Fibroblast of skin of left biceps (primary cell): ENCODE measurements at regions not wholly inside any gene's neighbourhood (a gene's known extent, or its start where the extent isn't known, plus 50 kb on each side); places are given as distances from the start of the nearest gene placed in this dataset.
"Not testable (repeated sequence)": the region's sequence is repeated elsewhere in the genome, so short reads cannot be mapped to it uniquely, and the experiment has no call there.

Experiments used
- DNase-seq, 2 experiments: peaks; one replicate each; pipeline ENCODE4 v3.0.0-alpha.2; 2013; ENCODE audit warnings: low read depth in 2 of 2

- DNase-seq: no peak
Observed at GRCh38 chr6:16040628-16040974, 88.3 kb upstream of the MYLIP start.

- DNase-seq: not testable (repeated sequence)
Observed at GRCh38 chr6:16039892-16040627, 88.8 kb upstream of the MYLIP start.

- DNase-seq: no peak
Observed at GRCh38 chr6:16038938-16039337, 89.9 kb upstream of the MYLIP start.

DNA sequence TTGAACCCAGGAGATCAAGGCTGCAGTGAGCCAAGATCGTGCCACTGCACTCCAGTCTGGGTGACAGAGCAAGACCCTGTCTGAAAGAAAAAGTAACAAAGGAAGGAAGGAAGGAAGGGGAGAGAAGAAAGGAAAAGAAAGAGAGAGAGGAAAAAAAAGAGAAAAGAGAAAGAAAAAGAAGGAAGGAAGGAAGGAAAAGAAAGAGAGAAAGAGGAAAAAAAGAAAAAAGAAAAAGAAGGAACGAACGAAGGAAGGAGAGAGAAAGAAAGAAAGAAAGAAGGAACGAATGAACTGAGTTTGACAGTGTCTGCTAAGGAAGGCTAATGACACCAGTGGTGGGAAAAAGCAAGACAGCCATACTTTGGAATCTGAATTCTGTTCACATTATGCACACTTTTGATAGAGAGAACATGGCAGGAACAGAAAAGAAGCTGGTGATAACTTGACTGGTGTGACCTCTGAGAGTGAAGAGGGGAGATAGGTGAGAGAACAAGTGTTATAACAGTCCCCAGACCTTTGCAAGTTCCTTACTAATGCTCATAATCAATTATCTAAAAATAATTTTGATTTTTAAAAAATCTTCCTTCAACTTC lies 93.3 kb upstream of the MYLIP start:
- no peak for DNase-seq

GRCh38 chr6:16033214-16033613 lies 95.7 kb upstream of the MYLIP start:
- DNase-seq: no peak

DNA sequence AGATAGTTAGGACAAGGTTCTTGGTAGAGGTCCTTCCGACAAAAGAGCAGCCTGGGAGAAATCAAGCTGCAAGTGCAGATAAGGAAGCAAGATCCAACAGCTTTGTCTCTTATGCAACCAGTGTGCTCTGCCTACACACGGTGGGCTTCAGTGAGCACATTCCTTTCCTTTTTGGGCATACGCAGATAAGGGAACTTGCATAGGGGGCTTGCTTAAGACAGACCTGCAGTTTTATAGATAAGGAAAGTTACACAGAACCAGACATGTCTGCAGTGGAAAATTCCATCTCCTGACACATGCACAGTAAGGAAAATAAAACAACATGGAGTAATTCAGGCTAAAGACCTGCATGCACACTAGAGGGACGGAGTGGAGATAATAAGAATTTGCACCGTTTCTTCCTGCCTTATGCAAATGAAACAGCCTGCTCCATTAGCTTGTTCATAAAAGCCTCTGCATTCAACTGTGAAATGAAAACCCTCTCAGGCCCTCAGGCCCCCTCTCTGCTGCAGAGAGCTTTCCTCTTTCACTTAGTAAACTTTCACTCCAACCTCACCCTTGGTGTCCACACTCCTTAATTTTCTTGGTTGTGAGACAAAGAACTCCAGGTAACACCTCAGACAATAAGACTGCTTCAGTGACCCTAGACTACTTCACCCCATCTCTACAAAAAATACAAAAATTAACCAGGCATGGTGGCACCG lies 97.5 kb upstream of the MYLIP start:
- no peak for DNase-seq

- DNase-seq: no peak
Observed at GRCh38 chr6:16028966-16029365, 99.9 kb upstream of the MYLIP start.

- DNase-seq: no peak
Observed at GRCh38 chr6:16020259-16020658, 108.6 kb upstream of the MYLIP start.

DNA sequence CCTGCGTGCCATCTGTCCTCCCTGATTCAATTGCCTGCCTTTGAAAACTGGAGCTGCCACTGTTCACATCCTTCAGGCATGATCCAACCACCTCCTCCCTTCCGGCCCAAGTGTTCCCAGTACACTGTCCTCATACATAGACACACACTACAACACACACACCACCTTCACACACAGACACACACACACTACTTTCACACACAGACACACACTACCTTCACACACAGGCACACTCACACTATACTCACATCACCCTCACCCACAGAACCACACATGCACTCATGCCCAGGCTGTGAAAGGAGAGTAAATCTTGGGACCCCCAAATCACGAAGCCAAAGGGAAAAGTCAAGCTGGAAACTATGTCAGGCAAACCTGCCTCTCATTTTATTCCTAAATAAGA lies 109.4 kb upstream of the MYLIP start:
- DNase-seq: no peak

- no peak for DNase-seq
Observed at GRCh38 chr6:16018626-16019025, 110.3 kb upstream of the MYLIP start.

GRCh38 chr6:16014325-16014724 lies 114.6 kb upstream of the MYLIP start:
- DNase-seq: not testable (repeated sequence)

- no peak for DNase-seq
Observed at GRCh38 chr6:16007146-16007545, 121.7 kb upstream of the MYLIP start.

DNA sequence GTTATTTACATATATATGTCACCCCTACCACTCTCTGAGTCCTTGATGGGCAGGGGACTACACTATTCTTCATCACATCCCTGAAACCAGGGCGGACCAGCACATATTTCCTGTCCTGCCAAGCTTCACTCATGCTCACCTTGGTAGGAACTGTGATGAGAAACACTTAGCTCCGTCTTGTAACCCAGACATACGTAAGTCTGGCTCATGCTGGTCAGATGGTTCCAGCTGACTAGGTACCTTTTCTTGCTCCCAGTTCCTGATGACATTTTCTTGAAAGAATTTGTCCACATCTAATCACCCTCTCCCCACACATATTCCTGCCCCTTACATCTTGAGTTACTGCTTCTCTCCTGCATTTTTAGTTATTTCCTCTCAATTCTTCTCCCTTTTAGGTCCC lies 122.2 kb upstream of the MYLIP start:
- no peak for DNase-seq

GRCh38 chr6:16004934-16005679 lies 123.8 kb upstream of the MYLIP start:
- DNase-seq: no peak

GRCh38 chr6:16003197-16003491 lies 125.7 kb upstream of the MYLIP start:
- no peak for DNase-seq

GRCh38 chr6:16002332-16003196 lies 126.3 kb upstream of the MYLIP start:
- no peak for DNase-seq

- DNase-seq: no peak
Observed at GRCh38 chr6:16001158-16001557, 127.7 kb upstream of the MYLIP start.

- no peak for DNase-seq
Observed at GRCh38 chr6:15999201-15999600, 129.7 kb upstream of the MYLIP start.

DNA sequence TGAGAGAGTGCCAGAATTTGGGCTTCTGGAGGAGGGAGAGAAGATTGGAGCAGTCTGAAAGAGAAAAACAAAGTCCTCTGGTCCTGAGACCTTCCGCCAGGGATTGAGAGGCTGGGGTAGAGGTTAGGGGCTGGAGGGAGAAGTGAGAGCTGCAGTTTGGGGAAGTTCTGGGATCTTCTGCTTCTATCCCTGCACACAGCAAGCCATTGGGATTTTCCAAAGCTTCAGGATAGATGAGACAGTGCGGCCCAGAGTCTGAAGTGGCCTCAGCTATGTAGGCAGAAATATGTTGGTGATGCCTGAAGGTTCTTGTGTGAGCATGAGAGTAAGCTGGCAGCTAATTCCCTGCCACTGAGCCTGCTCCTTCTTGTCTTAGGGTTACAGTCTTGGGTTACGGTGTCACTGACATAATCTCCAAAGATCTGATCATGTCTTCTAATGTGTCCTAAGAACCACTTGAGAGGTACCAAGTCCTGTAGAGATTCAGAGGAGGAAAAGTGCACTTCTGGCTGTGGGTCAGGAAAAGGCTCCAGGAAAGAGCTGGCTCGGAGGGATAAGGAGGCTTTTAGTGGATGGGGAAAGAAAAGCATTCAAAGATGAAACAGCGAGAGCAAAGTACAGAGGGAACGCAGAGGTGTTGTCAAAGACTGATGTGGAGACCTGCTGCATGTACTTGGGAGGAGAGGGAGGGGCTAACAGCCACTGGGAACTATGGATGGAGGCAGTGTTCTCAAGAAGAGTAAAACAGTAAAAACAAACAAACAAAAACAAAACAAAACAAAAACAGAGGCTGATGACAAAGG lies 131.1 kb upstream of the MYLIP start:
- no peak for DNase-seq

DNA sequence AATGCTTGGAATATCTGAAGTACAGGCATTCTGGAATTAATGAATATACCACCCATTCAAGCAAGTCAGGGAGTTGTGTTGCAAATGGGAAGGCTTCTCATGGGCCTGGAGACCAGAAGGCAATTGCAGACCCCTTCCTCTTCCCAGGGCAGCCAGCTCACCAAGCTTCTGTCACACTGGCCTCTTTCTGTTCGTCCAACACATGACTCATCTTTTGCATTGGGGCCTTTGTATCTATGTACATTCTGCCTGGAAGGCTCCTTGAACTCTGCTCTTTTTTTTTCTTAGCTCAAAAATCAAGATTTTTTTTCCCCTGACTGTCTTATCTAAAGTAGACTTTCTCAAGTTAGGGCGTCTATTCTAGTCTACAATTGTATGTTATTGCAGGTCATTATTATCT lies 132.9 kb upstream of the MYLIP start:
- no peak for DNase-seq

GRCh38 chr6:15995493-15995892 lies 133.4 kb upstream of the MYLIP start:
- no peak for DNase-seq
